ENCODE measurements at regions not wholly inside any gene's neighbourhood (a gene's known extent, or its start where the extent isn't known, plus 50 kb on each side); places are given as distances from the start of the nearest gene placed in this dataset.

- TF ChIP-seq ZNF37A (tag by site-specific recombination; IDR thresholded peaks at IDR 0.05) (no peak), ZSCAN16 (tag by site-specific recombination; IDR thresholded peaks at IDR 0.05) (no peak), ZNF449 (tag by site-specific recombination; IDR thresholded peaks at IDR 0.05) (no peak), ZNF302 (tag by site-specific recombination; IDR thresholded peaks at IDR 0.05; ENCODE audit: low read depth) (no peak)
- TF ChIP-seq, protein P1, sequence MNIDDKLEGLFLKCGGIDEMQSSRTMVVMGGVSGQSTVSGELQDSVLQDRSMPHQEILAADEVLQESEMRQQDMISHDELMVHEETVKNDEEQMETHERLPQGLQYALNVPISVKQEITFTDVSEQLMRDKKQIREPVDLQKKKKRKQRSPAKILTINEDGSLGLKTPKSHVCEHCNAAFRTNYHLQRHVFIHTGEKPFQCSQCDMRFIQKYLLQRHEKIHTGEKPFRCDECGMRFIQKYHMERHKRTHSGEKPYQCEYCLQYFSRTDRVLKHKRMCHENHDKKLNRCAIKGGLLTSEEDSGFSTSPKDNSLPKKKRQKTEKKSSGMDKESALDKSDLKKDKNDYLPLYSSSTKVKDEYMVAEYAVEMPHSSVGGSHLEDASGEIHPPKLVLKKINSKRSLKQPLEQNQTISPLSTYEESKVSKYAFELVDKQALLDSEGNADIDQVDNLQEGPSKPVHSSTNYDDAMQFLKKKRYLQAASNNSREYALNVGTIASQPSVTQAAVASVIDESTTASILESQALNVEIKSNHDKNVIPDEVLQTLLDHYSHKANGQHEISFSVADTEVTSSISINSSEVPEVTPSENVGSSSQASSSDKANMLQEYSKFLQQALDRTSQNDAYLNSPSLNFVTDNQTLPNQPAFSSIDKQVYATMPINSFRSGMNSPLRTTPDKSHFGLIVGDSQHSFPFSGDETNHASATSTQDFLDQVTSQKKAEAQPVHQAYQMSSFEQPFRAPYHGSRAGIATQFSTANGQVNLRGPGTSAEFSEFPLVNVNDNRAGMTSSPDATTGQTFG (tag by site-specific recombination; IDR thresholded peaks at IDR 0.05; ENCODE audit: borderline replicate concordance): no peak
- TF ChIP-seq, protein P2, sequence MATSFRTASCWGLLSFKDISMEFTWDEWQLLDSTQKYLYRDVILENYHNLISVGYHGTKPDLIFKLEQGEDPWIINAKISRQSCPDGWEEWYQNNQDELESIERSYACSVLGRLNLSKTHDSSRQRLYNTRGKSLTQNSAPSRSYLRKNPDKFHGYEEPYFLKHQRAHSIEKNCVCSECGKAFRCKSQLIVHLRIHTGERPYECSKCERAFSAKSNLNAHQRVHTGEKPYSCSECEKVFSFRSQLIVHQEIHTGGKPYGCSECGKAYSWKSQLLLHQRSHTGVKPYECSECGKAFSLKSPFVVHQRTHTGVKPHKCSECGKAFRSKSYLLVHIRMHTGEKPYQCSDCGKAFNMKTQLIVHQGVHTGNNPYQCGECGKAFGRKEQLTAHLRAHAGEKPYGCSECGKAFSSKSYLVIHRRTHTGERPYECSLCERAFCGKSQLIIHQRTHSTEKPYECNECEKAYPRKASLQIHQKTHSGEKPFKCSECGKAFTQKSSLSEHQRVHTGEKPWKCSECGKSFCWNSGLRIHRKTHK (tag by site-specific recombination; IDR thresholded peaks at IDR 0.05): no peak
Observed at GRCh38 chrX:15056044-15056443, 182.8 kb downstream of the MOSPD2 start (continued).

DNA sequence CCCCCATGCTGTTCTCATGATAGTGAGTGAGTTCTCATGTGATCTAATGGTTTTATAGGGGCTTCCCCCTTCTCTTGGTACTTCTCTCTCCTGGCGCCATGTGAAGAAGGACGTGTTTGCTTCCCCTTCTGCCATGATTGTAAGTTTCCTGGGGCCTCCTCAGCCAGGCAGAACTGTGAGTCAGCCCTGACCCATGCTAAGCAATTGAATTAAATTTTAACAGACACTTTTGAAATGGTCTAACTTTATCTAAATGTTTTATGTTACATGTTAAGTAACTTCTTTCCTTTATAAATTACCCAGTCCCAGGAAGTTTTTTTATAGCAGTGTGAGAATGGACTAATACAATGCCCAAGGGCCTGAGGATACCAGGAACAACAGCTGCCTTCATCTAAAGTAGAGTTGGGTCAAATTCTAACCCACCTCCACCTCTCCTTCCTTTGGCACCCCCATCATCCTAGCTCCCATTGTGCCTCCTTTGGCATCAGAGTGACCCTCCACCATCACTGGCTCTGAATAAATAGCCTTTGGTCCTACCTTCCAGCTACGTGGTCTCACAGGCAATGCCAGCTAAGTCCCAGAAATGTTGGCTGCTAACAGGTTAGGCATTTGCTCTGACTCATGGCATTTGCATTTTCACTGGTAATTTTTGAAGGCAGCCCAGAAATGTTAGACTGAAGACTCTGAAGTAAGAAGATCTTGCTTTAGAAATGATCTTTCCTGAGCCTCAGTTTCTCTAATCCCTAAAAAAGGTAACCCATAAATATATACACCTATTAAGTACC, 182.1 kb downstream of the MOSPD2 start:
- TF ChIP-seq GLI2 (tag by site-specific recombination; IDR thresholded peaks at IDR 0.05; ENCODE audit: borderline replicate concordance, low read depth): no peak
- TF ChIP-seq, protein P3, sequence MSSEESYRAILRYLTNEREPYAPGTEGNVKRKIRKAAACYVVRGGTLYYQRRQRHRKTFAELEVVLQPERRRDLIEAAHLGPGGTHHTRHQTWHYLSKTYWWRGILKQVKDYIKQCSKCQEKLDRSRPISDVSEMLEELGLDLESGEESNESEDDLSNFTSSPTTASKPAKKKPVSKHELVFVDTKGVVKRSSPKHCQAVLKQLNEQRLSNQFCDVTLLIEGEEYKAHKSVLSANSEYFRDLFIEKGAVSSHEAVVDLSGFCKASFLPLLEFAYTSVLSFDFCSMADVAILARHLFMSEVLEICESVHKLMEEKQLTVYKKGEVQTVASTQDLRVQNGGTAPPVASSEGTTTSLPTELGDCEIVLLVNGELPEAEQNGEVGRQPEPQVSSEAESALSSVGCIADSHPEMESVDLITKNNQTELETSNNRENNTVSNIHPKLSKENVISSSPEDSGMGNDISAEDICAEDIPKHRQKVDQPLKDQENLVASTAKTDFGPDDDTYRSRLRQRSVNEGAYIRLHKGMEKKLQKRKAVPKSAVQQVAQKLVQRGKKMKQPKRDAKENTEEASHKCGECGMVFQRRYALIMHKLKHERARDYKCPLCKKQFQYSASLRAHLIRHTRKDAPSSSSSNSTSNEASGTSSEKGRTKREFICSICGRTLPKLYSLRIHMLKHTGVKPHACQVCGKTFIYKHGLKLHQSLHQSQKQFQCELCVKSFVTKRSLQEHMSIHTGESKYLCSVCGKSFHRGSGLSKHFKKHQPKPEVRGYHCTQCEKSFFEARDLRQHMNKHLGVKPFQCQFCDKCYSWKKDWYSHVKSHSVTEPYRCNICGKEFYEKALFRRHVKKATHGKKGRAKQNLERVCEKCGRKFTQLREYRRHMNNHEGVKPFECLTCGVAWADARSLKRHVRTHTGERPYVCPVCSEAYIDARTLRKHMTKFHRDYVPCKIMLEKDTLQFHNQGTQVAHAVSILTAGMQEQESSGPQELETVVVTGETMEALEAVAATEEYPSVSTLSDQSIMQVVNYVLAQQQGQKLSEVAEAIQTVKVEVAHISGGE (tag by site-specific recombination; conservative IDR thresholded peaks at IDR 0.05; ENCODE audit: low read depth): no peak
- no peak for TF ChIP-seq WT1 (tag by site-specific recombination; IDR thresholded peaks at IDR 0.05)
- TF ChIP-seq ZNF596 (tag by site-specific recombination; IDR thresholded peaks at IDR 0.05): no peak
- no peak for TF ChIP-seq ZNF776 (tag by site-specific recombination; IDR thresholded peaks at IDR 0.05; ENCODE audit: borderline replicate concordance)
- no peak for TF ChIP-seq IKZF3 (tag by site-specific recombination; IDR thresholded peaks at IDR 0.05)
- TF ChIP-seq, protein P4, sequence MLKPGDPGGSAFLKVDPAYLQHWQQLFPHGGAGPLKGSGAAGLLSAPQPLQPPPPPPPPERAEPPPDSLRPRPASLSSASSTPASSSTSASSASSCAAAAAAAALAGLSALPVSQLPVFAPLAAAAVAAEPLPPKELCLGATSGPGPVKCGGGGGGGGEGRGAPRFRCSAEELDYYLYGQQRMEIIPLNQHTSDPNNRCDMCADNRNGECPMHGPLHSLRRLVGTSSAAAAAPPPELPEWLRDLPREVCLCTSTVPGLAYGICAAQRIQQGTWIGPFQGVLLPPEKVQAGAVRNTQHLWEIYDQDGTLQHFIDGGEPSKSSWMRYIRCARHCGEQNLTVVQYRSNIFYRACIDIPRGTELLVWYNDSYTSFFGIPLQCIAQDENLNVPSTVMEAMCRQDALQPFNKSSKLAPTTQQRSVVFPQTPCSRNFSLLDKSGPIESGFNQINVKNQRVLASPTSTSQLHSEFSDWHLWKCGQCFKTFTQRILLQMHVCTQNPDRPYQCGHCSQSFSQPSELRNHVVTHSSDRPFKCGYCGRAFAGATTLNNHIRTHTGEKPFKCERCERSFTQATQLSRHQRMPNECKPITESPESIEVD (tag by site-specific recombination; IDR thresholded peaks at IDR 0.05): no peak
- TF ChIP-seq MZF1 (tag by site-specific recombination; IDR thresholded peaks at IDR 0.05; ENCODE audit: borderline replicate concordance): no peak
- TF ChIP-seq, protein P5, sequence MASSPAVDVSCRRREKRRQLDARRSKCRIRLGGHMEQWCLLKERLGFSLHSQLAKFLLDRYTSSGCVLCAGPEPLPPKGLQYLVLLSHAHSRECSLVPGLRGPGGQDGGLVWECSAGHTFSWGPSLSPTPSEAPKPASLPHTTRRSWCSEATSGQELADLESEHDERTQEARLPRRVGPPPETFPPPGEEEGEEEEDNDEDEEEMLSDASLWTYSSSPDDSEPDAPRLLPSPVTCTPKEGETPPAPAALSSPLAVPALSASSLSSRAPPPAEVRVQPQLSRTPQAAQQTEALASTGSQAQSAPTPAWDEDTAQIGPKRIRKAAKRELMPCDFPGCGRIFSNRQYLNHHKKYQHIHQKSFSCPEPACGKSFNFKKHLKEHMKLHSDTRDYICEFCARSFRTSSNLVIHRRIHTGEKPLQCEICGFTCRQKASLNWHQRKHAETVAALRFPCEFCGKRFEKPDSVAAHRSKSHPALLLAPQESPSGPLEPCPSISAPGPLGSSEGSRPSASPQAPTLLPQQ (tag by site-specific recombination; IDR thresholded peaks at IDR 0.05): no peak
- TF ChIP-seq ZSCAN16 (tag by site-specific recombination; IDR thresholded peaks at IDR 0.05): no peak
- TF ChIP-seq, protein P6, sequence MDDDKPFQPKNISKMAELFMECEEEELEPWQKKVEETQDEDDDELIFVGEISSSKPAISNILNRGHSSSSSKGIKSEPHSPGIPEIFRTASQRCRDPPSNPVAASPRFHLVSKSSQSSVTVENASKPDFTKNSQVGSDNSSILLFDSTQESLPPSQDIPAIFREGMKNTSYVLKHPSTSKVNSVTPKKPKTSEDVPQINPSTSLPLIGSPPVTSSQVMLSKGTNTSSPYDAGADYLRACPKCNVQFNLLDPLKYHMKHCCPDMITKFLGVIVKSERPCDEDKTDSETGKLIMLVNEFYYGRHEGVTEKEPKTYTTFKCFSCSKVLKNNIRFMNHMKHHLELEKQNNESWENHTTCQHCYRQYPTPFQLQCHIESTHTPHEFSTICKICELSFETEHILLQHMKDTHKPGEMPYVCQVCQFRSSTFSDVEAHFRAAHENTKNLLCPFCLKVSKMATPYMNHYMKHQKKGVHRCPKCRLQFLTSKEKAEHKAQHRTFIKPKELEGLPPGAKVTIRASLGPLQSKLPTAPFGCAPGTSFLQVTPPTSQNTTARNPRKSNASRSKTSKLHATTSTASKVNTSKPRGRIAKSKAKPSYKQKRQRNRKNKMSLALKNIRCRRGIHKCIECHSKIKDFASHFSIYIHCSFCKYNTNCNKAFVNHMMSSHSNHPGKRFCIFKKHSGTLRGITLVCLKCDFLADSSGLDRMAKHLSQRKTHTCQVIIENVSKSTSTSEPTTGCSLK (tag by site-specific recombination; IDR thresholded peaks at IDR 0.05): no peak
- no peak for TF ChIP-seq ATF2 (tag by site-specific recombination; IDR thresholded peaks at IDR 0.05; ENCODE audit: low read depth)
- Histone ChIP-seq H3K9me3 (ENCODE audit: control insufficient read depth, insufficient read depth, low read depth, low read length) (peaks cover 2% of the 10 kb centered on the region), H3K4me1 (ENCODE audit: control insufficient read depth, insufficient read depth, low read length) (no peaks in the 10 kb centered on the region), H3K4me3 (ENCODE audit: low read depth, low read length) (no peak overlapping the region), H3K36me3 (ENCODE audit: control insufficient read depth in 2 of 2, insufficient read depth in 1 of 2, low read length in 2 of 2) (no peaks in the 10 kb centered on the region), H3K27ac (ENCODE audit: extremely low read depth, low read depth, low read length) (no peak overlapping the region)
- ChIA-PET POLR2A (no interaction called here), CTCF (no interaction called here)

Data from HEK293 (cell line).